PC-3 (cell line): ENCODE measurements at regions not wholly inside any gene's neighbourhood (a gene's known extent, or its start where the extent isn't known, plus 50 kb on each side); places are given as distances from the start of the nearest gene placed in this dataset.

Experiments used
- EZH2phosphoT487 ChIP-seq: fragments of 300-600 bp; sonication (generic); IDR thresholded peaks from 2 replicates; pipeline ENCODE4 v1.6.1; 2018; ENCODE audit warnings: mild to moderate bottlenecking, antibody characterized with exemption, low read length, borderline replicate concordance
- TF ChIP-seq, protein P1 (sequence below): fragments of 300-600 bp; sonication (generic); conservative IDR thresholded peaks from 2 replicates; pipeline ENCODE4 v1.5.1; 2017; ENCODE audit warnings: antibody characterized with exemption, low read depth, mild to moderate bottlenecking, low read length

DNA sequence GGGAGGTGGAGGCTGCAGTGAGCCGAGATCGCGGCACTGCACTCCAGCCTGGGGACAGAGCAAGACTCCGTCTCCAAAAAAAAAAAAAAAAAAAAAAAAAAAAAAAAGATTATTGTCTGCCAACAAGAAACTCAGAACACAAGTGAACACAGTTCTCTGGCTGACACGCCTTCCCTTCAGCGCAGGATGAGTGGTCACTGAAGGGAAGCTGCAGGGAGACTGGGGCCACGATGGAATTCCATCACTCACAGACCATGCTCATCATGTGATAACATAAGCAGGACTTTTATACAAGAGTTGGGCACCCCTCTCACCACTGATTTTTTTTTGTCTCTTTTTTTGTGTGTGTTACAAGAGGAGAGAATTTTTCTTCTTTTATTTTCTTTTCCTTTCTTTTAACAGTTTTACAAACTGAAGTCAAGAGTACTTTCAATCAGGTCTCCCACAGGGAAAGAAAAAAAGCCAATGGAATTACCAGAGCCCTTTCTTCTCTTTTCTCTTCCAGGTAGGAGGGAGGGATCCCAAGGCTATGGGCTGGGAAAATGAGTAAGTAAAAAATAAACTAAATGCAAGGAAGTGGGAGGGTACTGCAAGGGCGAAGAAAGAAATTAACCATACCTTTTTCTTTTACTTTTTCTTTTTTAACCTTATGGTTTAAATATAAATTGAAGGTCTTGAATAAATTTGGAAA, 435.6 kb downstream of the GPM6A start:
- TF ChIP-seq, protein P1, sequence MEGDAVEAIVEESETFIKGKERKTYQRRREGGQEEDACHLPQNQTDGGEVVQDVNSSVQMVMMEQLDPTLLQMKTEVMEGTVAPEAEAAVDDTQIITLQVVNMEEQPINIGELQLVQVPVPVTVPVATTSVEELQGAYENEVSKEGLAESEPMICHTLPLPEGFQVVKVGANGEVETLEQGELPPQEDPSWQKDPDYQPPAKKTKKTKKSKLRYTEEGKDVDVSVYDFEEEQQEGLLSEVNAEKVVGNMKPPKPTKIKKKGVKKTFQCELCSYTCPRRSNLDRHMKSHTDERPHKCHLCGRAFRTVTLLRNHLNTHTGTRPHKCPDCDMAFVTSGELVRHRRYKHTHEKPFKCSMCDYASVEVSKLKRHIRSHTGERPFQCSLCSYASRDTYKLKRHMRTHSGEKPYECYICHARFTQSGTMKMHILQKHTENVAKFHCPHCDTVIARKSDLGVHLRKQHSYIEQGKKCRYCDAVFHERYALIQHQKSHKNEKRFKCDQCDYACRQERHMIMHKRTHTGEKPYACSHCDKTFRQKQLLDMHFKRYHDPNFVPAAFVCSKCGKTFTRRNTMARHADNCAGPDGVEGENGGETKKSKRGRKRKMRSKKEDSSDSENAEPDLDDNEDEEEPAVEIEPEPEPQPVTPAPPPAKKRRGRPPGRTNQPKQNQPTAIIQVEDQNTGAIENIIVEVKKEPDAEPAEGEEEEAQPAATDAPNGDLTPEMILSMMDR = no peak
- TF ChIP-seq EZH2phosphoT487 = no peak
